GM23338 (cell line): ENCODE measurements at regions not wholly inside any gene's neighbourhood (a gene's known extent, or its start where the extent isn't known, plus 50 kb on each side); places are given as distances from the start of the nearest gene placed in this dataset.

Experiments used
- ATAC-seq: fragments of 200-7000 bp; cut with Tn5 transposase; 3 replicates; pipeline ENCODE4 v1.9.1; 2020
- DNase-seq: peaks from one replicate; pipeline ENCODE4 v3.0.0-alpha.2; 2015; ENCODE audit warnings: low spot score
- H2AFZ ChIP-seq: fragments of 200-600 bp; sonication (generic); 2 replicates; pipeline ENCODE4 v1.8.0; 2016; ENCODE audit warnings: antibody characterized with exemption, mild to moderate bottlenecking, moderate library complexity
- H3F3A ChIP-seq: fragments of 200-600 bp; sonication (generic); replicated peaks from 2 replicates; pipeline ENCODE4 v1.8.0; 2017; ENCODE audit warnings: antibody characterized with exemption, mixed run types, low read depth
- H3K27ac ChIP-seq: fragments of 200-600 bp; sonication (generic); 2 replicates; pipeline ENCODE4 v1.6.1; 2016; ENCODE audit warnings: low read depth
- H3K27me3 ChIP-seq: fragments of 200-600 bp; sonication (generic); 2 replicates; pipeline ENCODE4 v1.8.0; 2016; ENCODE audit warnings: mild to moderate bottlenecking, mixed run types, moderate library complexity; ENCODE audit not compliant: insufficient read depth
- H3K36me3 ChIP-seq: fragments of 200-600 bp; sonication (generic); 2 replicates; pipeline ENCODE4 v1.8.0; 2016; ENCODE audit warnings: mild to moderate bottlenecking; ENCODE audit not compliant: insufficient read depth
- H3K4me1 ChIP-seq: fragments of 200-600 bp; sonication (generic); 2 replicates; pipeline ENCODE4 v1.8.0; 2016; ENCODE audit warnings: mild to moderate bottlenecking, moderate library complexity; ENCODE audit not compliant: insufficient read depth
- H3K4me2 ChIP-seq: fragments of 200-600 bp; sonication (generic); 2 replicates; pipeline ENCODE4 v1.7.1; 2017; ENCODE audit warnings: mixed run types
- H3K4me3 ChIP-seq: fragments of 200-600 bp; sonication (generic); 2 replicates; pipeline ENCODE4 v1.6.1; 2016; ENCODE audit warnings: mixed run types
- H3K79me2 ChIP-seq: fragments of 200-600 bp; sonication (generic); replicated peaks from 2 replicates; pipeline ENCODE4 v1.8.0; 2017; ENCODE audit warnings: mild to moderate bottlenecking; ENCODE audit not compliant: insufficient read depth
- H3K9me2 ChIP-seq: fragments of 200-600 bp; sonication (generic); 2 replicates; pipeline ENCODE4 v1.8.0; 2017; ENCODE audit not compliant: insufficient read depth
- H4K20me1 ChIP-seq: fragments of 200-600 bp; sonication (generic); replicated peaks from 2 replicates; pipeline ENCODE4 v1.8.0; 2017; ENCODE audit warnings: mild to moderate bottlenecking; ENCODE audit not compliant: insufficient read depth
- H3K27ac Mint-ChIP-seq: 2 replicates; pipeline ENCODE4 v1.8.0; 2020; ENCODE audit warnings: inconsistent platforms, mild to moderate bottlenecking, moderate library complexity, mixed read lengths
- H3K27me3 Mint-ChIP-seq: 3 replicates; pipeline ENCODE4 v1.8.0; 2022; ENCODE audit warnings: low read depth, mild to moderate bottlenecking, moderate library complexity, mixed read lengths, inconsistent platforms; ENCODE audit not compliant: insufficient read depth, poor library complexity
- H3K36me3 Mint-ChIP-seq: 3 replicates; pipeline ENCODE4 v1.8.0; 2021; ENCODE audit warnings: low read depth, mild to moderate bottlenecking, inconsistent platforms, moderate library complexity, mixed read lengths
- H3K4me1 Mint-ChIP-seq: 3 replicates; pipeline ENCODE4 v1.8.0; 2020; ENCODE audit warnings: mild to moderate bottlenecking, inconsistent platforms, mixed read lengths
- H3K4me3 Mint-ChIP-seq: 3 replicates; pipeline ENCODE4 v1.8.0; 2021; ENCODE audit warnings: moderate library complexity, mild to moderate bottlenecking, inconsistent platforms, mixed read lengths
- H3K9me3 Mint-ChIP-seq: 3 replicates; pipeline ENCODE4 v1.8.0; 2020; ENCODE audit warnings: moderate library complexity, mild to moderate bottlenecking, inconsistent platforms, mixed read lengths
- CREB1 ChIP-seq: fragments of 250-450 bp; sonication (Bioruptor Pico); IDR thresholded peaks from 2 replicates; pipeline ENCODE4 v1.5.0; 2020; ENCODE audit warnings: low read depth, mild to moderate bottlenecking, moderate library complexity
- CTCF ChIP-seq, 2 experiments: fragments of 200-600 bp in 1 of 2; sonication (generic) in 1 of 2; conservative IDR thresholded peaks; 2 replicates each; pipeline versions ENCODE4 v1.5.1 to v1.6.1; 2016 to 2017; ENCODE audit warnings: antibody characterized with exemption in 2 of 2, low read depth in 2 of 2, mild to moderate bottlenecking in 2 of 2, moderate library complexity in 1 of 2
- ETS1 ChIP-seq: IDR thresholded peaks from 2 replicates; pipeline ENCODE4 v1.6.1; 2016; ENCODE audit warnings: antibody characterized with exemption
- EZH2 ChIP-seq: fragments of 200-600 bp; sonication (generic); IDR thresholded peaks from one replicate; pipeline ENCODE4 v1.8.0; 2017; ENCODE audit warnings: antibody characterized with exemption, mild to moderate bottlenecking, low read depth; ENCODE audit not compliant: unreplicated experiment
- EZH2phosphoT487 ChIP-seq: fragments of 200-600 bp; sonication (generic); IDR thresholded peaks from one replicate; pipeline ENCODE4 v1.8.1; 2018; ENCODE audit warnings: antibody characterized with exemption; ENCODE audit not compliant: unreplicated experiment
- JUNB ChIP-seq: IDR thresholded peaks from one replicate; pipeline ENCODE4 v1.6.1; 2016; ENCODE audit warnings: antibody characterized with exemption; ENCODE audit not compliant: unreplicated experiment
- NANOG ChIP-seq: IDR thresholded peaks from 2 replicates; pipeline ENCODE4 v1.6.1; 2016; ENCODE audit warnings: antibody characterized with exemption, borderline replicate concordance
- POLR2AphosphoS5 ChIP-seq: IDR thresholded peaks from 2 replicates; pipeline ENCODE4 v1.6.1; 2016; ENCODE audit warnings: antibody characterized with exemption, low read depth
- REST ChIP-seq: IDR thresholded peaks from one replicate; pipeline ENCODE4 v1.6.1; 2018; ENCODE audit warnings: antibody characterized with exemption; ENCODE audit not compliant: unreplicated experiment
- STAT1 ChIP-seq: IDR thresholded peaks from one replicate; pipeline ENCODE4 v1.6.1; 2016; ENCODE audit warnings: antibody characterized with exemption; ENCODE audit not compliant: unreplicated experiment
- ZNF114 ChIP-seq: fragments of 250-450 bp; sonication (Bioruptor Pico); IDR thresholded peaks from 2 replicates; pipeline ENCODE4 v1.5.0; 2020; ENCODE audit warnings: mild to moderate bottlenecking, moderate library complexity
- ZNF331 ChIP-seq: fragments of 250-450 bp; sonication (Bioruptor Pico); IDR thresholded peaks from 2 replicates; pipeline ENCODE4 v1.5.0; 2020; ENCODE audit warnings: low read depth, mild to moderate bottlenecking, moderate library complexity

DNA sequence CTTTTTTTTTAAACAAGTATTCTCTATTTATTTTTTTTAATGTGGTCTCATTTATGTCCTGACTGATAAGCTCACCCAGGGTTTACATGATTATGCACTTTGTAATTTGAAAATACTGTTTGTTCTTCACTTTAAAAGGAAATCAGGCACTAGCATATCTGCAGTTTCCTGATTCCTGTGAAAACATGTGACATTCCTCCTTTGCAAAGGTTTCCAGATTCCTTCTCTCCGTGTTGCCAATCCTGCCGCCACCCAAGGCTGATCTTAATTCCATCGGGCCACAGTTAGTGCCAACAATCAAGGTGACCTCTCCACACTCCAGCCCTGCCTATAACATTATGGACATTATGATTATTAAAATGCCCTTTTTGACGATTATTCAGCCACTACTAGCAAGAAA is 225.4 kb downstream of the PCDH7 start (continued):
- TF ChIP-seq EZH2: no peak
- TF ChIP-seq REST: no peak
- TF ChIP-seq CREB1 (CRISPR knock-in tag): no peak
- no peak for TF ChIP-seq ZNF114 (CRISPR knock-in tag)
- TF ChIP-seq CTCF (conservative IDR thresholded peaks at IDR 0.05; ENCODE audit: low read depth in 2 of 2): no peak
- no peak for TF ChIP-seq ETS1
- no peak for TF ChIP-seq EZH2phosphoT487
- no peak for TF ChIP-seq NANOG
- no peak for TF ChIP-seq JUNB

- Histone ChIP-seq H2AFZ (no peak overlapping the region), H3K27ac (no peak overlapping the region), H3K79me2 (no peaks in the 10 kb centered on the region), H4K20me1 (no peaks in the 10 kb centered on the region), H3F3A (no peaks in the 10 kb centered on the region), H3K4me1 (no peaks in the 10 kb centered on the region; the same call in 1 of the 2 replicates), H3K9me2 (no peaks in the 10 kb centered on the region), H3K36me3 (no peaks in the 10 kb centered on the region), H3K27me3 (no peaks in the 10 kb centered on the region), H3K4me2 (no peak overlapping the region), H3K4me3 (no peak overlapping the region)
- no peak for ATAC-seq
- Mint-ChIP-seq H3K27me3 (no peaks in the 10 kb centered on the region), H3K36me3 (no peaks in the 10 kb centered on the region), H3K27ac (no peak overlapping the region), H3K9me3 (no peaks in the 10 kb centered on the region), H3K4me1 (peaks cover 14% of the 10 kb centered on the region; the same call in 2 of the 3 replicates), H3K4me3 (no peak overlapping the region)
- DNase-seq: no peak
- TF ChIP-seq CREB1 (CRISPR knock-in tag) (no peak), ZNF331 (CRISPR knock-in tag) (no peak), ZNF114 (CRISPR knock-in tag) (no peak), CTCF (conservative IDR thresholded peaks at IDR 0.05; ENCODE audit: low read depth in 2 of 2) (no peak), JUNB (no peak), ETS1 (no peak), REST (no peak), EZH2phosphoT487 (no peak), STAT1 (no peak), POLR2AphosphoS5 (no peak)
Measured at GRCh38 chr4:30946288-30946687, 226.1 kb downstream of the PCDH7 start.
